Upper lobe of right lung (tissue), 1 donor: ENCODE measurements at regions not wholly inside any gene's neighbourhood (a gene's known extent, or its start where the extent isn't known, plus 50 kb on each side); places are given as distances from the start of the nearest gene placed in this dataset.
"Not testable (repeated sequence)": the region's sequence is repeated elsewhere in the genome, so short reads cannot be mapped to it uniquely, and the experiment has no call there.

Experiments
- ATAC-seq: fragments of 200-7000 bp; cut with Tn5 transposase; one replicate; pipeline ENCODE4 v1.9.1; 2020; ENCODE audit warnings: mild to moderate bottlenecking, moderate library complexity
- DNase-seq: peaks from one replicate; pipeline ENCODE4 v3.0.0-alpha.2; 2020
- H3K27ac ChIP-seq: fragments of 200-600 bp; one replicate; pipeline ENCODE4 v1.8.0; 2022
- H3K27me3 ChIP-seq: fragments of 200-600 bp; one replicate; pipeline ENCODE4 v1.8.0; 2022; ENCODE audit warnings: mild to moderate bottlenecking
- H3K36me3 ChIP-seq: fragments of 200-600 bp; one replicate; pipeline ENCODE4 v1.8.0; 2022
- H3K4me1 ChIP-seq: fragments of 200-600 bp; one replicate; pipeline ENCODE4 v1.8.0; 2022
- H3K4me3 ChIP-seq: fragments of 200-600 bp; one replicate; pipeline ENCODE4 v1.8.0; 2022; ENCODE audit warnings: mild to moderate bottlenecking
- H3K9me3 ChIP-seq: fragments of 200-600 bp; one replicate; pipeline ENCODE4 v1.8.0; 2022
- intact Hi-C: fragments of 100-400 bp; cut with DNase I; formaldehyde crosslinking; loops from one replicate; pipeline ENCODE4 v1.11.0; 2022
- TF ChIP-seq, protein P1 (sequence below): fragments of 200-600 bp; IDR thresholded peaks from one replicate; pipeline ENCODE4 v1.8.0; 2022; ENCODE audit warnings: antibody characterized with exemption
- donor health status: DM: no; HTN: yes; CAD: no; lungs with severe emphysema.

DNA sequence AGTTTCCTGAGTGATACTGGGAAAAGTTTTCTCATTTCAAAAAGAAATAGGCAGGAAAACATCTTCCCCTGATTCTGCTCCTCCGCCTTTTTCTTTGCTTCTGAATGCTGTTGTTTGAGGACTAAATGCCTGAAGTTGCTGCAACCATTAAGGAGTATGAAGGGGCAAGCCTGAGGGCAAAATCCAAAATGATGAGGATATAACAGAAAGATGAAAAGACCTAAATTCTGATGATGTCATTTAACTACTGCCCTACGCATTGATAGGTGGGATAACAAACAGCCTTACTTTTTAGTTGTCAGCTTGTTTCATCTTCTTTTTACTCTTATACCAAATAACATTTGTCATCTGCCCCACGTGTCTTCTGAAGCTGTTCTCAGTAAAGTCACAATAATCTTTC, 474.6 kb upstream of the MMS22L start:
- intact Hi-C loops: no loop called here
- TF ChIP-seq, protein P1, sequence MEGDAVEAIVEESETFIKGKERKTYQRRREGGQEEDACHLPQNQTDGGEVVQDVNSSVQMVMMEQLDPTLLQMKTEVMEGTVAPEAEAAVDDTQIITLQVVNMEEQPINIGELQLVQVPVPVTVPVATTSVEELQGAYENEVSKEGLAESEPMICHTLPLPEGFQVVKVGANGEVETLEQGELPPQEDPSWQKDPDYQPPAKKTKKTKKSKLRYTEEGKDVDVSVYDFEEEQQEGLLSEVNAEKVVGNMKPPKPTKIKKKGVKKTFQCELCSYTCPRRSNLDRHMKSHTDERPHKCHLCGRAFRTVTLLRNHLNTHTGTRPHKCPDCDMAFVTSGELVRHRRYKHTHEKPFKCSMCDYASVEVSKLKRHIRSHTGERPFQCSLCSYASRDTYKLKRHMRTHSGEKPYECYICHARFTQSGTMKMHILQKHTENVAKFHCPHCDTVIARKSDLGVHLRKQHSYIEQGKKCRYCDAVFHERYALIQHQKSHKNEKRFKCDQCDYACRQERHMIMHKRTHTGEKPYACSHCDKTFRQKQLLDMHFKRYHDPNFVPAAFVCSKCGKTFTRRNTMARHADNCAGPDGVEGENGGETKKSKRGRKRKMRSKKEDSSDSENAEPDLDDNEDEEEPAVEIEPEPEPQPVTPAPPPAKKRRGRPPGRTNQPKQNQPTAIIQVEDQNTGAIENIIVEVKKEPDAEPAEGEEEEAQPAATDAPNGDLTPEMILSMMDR: no peak
- Histone ChIP-seq H3K4me3 (no peak overlapping the region), H3K27me3 (no peaks in the 10 kb centered on the region), H3K27ac (no peak overlapping the region), H3K9me3 (no peaks in the 10 kb centered on the region), H3K36me3 (no peaks in the 10 kb centered on the region), H3K4me1 (no peaks in the 10 kb centered on the region)
- no peak for ATAC-seq
- DNase-seq: no peak

DNA sequence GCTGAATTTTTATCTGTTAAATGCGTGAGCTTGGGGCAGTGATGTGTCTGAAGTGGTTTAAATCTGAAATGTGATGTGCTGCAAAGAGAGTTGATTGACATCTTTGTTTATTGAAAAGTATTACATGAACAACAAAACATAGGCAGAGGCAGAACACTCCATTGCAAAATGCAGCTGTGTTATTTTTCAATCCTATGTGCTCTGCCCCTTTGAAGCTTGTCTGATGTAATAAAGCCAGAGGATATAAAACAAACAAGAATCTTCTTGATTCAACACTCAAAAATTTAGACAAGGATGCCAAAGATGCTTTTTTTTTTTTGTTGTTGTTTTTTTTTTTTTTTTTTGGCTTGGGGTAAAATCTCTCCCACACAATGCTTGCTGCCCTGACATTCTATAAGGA, 482.4 kb upstream of the MMS22L start:
- no peaks in the 10 kb centered on the region for H3K36me3 ChIP-seq
- H3K9me3 ChIP-seq: no peaks in the 10 kb centered on the region
- TF ChIP-seq, protein P1: no peak
- no peaks in the 10 kb centered on the region for H3K4me1 ChIP-seq
- ATAC-seq (no peak), DNase-seq (no peak)
- intact Hi-C loops: no loop called here
- no peak overlapping the region for H3K4me3 ChIP-seq
- H3K27me3 ChIP-seq: no peaks in the 10 kb centered on the region
- H3K27ac ChIP-seq: no peak overlapping the region

DNA sequence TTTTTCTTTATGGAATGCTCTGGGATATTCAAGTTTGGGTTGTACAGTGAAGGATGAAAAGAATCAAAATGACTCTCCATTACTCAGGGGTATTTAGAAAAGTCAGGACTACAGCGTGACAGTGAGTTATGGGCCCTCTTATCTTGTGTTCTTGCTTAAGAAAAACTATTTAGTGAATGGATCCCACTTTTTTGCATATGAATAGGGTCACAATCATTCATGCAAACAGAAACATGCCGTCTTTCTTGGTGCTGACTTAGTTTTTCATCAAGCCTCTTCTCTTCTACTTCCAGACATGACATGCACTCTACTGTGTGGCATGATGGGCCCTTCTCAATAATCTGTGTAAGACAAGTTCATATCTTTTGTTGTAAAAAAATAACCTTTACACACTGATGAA, 488.4 kb upstream of the MMS22L start:
- TF ChIP-seq, protein P1: no peak
- no peak for ATAC-seq
- intact Hi-C loops: no loop called here
- no peaks in the 10 kb centered on the region for H3K4me1 ChIP-seq
- H3K9me3 ChIP-seq: no peaks in the 10 kb centered on the region
- H3K27me3 ChIP-seq: no peaks in the 10 kb centered on the region
- no peak overlapping the region for H3K27ac ChIP-seq
- H3K4me3 ChIP-seq: no peak overlapping the region
- no peaks in the 10 kb centered on the region for H3K36me3 ChIP-seq
- DNase-seq: no peak

DNA sequence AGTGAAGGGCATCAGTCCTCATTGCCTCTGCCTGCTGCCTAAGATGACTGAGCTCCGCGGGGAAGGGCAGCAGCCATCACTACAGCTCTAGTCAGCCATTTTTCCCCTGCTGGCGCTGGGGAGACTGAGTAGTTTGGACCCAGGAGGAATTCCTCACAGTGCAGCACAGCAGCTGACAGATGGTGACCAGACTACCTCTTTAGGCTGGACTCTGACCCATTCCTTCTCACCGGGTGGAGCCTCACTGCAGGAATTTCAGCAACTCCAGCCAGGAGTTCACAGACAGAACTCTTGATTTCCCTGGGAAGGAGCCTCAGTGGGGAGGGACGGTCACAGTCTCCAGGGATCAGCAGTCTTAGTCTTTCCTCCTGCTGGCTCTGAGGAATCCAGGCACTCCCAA, 492.0 kb upstream of the MMS22L start:
- H3K9me3 ChIP-seq: no peaks in the 10 kb centered on the region
- intact Hi-C loops: no loop called here
- no peak overlapping the region for H3K27ac ChIP-seq
- DNase-seq (no peak), ATAC-seq (peak; percentile 22)
- no peak overlapping the region for H3K4me3 ChIP-seq
- no peaks in the 10 kb centered on the region for H3K4me1 ChIP-seq
- H3K27me3 ChIP-seq: no peaks in the 10 kb centered on the region
- TF ChIP-seq, protein P1: no peak
- no peaks in the 10 kb centered on the region for H3K36me3 ChIP-seq

DNA sequence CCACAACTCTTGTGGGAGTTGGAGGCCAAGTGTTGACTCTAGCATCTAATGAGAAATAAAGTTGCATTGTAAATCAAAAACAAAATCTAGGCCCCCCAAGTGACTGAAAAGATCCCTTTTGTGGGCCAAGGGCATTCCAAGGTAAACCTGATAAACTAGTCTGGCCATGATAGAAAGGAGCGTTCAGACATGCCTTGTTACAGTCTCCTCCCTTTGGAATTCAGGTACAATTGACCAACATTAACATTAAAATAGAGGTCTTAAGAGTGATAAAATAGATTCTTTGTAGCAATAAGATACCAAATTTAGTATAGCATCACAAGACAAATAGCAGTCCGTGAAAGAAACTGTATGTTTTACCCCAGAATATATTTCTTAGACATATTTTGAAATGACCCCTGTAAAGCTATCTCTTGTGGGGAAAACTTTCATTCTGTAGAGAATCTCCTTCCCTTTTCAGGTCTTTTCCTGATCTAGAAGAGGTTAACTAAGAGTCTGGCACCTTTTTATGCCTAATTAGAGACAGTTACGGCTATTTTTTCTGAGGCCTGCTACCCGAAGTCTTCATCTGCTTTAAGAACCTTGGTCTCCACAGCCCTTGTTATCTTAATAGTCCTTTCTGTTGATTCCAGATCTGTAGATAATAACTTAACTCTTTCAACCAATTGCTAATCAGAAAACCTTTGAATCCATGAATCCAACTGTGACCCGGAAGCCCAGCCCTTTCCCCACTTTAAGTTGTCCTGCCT, 495.4 kb upstream of the MMS22L start:
- TF ChIP-seq, protein P1: no peak
- Histone ChIP-seq H3K4me3 (no peak overlapping the region), H3K36me3 (no peaks in the 10 kb centered on the region), H3K9me3 (no peaks in the 10 kb centered on the region), H3K27ac (no peak overlapping the region), H3K4me1 (no peaks in the 10 kb centered on the region), H3K27me3 (no peaks in the 10 kb centered on the region)
- ATAC-seq: no peak
- no peak for DNase-seq
- intact Hi-C loops: no loop called here

DNA sequence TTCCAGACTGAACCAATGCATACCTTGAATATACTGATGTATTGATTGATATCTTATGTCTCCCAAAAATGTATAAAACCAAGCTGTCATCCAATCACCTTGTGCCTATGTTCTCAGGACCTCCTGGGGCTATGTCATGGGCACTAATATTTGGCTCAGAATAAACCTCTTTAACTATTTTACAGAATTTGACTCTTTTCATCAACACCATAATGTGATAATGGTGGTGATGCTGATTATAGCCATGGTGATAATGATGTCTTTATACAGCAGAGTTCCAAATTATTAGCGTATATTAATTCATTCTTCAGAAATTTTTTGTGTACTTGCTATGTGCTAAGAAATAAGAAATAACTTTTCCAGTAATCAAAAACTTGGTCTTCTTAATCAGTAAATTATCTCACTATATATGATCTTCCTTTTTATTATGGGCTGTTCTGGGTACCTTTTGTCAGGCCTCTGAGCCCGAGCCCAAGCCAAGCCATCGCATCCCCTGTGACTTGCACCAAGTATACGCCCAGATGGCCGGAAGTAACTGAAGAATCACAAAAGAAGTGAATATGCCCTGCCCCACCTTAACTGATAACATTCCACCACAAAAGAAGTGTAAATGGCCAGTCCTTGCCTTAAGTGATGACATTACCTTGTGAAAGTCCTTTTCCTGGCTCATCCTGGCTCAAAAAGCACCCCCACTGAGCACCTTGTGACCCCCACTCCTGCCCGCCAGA, 496.2 kb upstream of the MMS22L start:
- DNase-seq, intact Hi-C loops, ATAC-seq: not testable (repeated sequence)

More for the DNA sequence above, 496.2 kb upstream of the MMS22L start:
- not testable (repeated sequence) for H3K36me3 ChIP-seq, H3K9me3 ChIP-seq, H3K4me3 ChIP-seq, H3K27me3 ChIP-seq, H3K27ac ChIP-seq, H3K4me1 ChIP-seq
